ENCODE measurements at regions not wholly inside any gene's neighbourhood (a gene's known extent, or its start where the extent isn't known, plus 50 kb on each side); places are given as distances from the start of the nearest gene placed in this dataset.

DNA sequence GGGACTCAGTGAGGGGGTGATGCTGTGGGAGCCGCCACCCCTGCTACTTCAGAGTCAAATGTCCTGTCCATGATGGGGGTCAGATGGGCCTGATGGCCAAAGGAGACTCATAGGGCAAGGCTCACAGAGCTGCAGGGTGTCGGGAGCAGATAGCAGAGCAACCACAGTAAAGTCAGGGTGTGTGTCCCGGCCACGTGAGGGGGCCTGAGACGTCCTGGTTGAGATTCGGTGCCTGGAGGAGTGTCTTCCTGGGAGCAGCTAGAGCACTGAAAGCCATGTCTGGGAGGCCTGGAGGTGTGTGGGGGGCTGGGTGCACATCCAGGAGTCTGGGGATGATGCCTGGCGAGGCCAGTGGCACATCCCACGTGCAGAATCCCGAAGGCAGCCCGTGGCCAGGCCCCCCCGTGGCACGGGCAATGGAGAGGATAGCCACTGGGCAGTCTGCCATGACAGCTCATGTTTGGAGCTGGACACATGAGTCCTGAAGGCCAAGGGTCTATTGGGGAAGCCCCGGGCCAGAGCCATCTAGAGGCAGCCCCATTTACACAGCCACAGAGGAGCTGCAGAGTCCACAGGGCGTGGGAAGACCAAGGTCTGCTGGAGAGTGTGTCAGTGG, 308.0 kb upstream of the SFSWAP start:
- Histone ChIP-seq H3K79me2 (ENCODE audit: control insufficient read depth, insufficient read depth, low read length) (no peaks in the 10 kb centered on the region), H3K36me3 (ENCODE audit: control insufficient read depth, insufficient read depth, low read length) (no peaks in the 10 kb centered on the region), H3K4me1 (replicated peaks in 1 of 2; ENCODE audit: control insufficient read depth in 2 of 2, insufficient read depth in 2 of 2, low read length in 2 of 2) (peaks cover 15 to 16% of the 10 kb centered on the region in 2 experiments; a peak in 4 of 5 replicates), H4K20me1 (replicated peaks; ENCODE audit: control insufficient read depth, insufficient read depth, low read length) (no peaks in the 10 kb centered on the region; the same call in 1 of the 2 replicates), H3K9me3 (replicated peaks; ENCODE audit: control insufficient read depth, insufficient read depth, low read depth, low read length) (0 out of 2 replicates have a peak, but pooled peaks cover 2% of the 10 kb centered on the region), H3K27me3 (ENCODE audit: control insufficient read depth in 2 of 2, insufficient read depth in 2 of 2, low read length in 2 of 2) (peaks cover 0 to 4% of the 10 kb centered on the region in 2 experiments; a peak in 1 of 5 replicates), H3K4me3 (no peak overlapping the region), H3K27ac (ENCODE audit: extremely low read depth, low read depth, low read length) (no peak overlapping the region), H3K4me2 (ENCODE audit: insufficient read depth, low read length) (no peak overlapping the region), H3K9ac (ENCODE audit: insufficient read depth in 1 of 2, low read depth in 2 of 2, low read length in 2 of 2) (peak overlapping the region in 1 of 2 experiments; percentile 14; a peak in 1 of 4 replicates), H2AFZ (ENCODE audit: low read depth, low read length) (no peak overlapping the region), H3K9me1 (ENCODE audit: control insufficient read depth, insufficient read depth, low read length) (no peaks in the 10 kb centered on the region)
- ATAC-seq (peak; percentile 33), DNase-seq (ENCODE audit: extremely low read depth in 1 of 4, low spot score in 3 of 4) (no peak), FAIRE-seq (no peak)
- intact Hi-C loops (cut with micrococcal nuclease) (no loop called here), in situ Hi-C loops (cut with MboI) (no loop called here)
- ChIA-PET POLR2A (no interaction called here), CTCF (ENCODE audit: low intra/inter-chr PET ratio) (no interaction called here)
- no TSS peak for BruUV-seq (replicated peaks)
- 5% methylated on average over 7 of the region's 14 CpGs for WGBS (ENCODE audit: insufficient coverage, low coverage, missing lambda C conversion rate)
- TF ChIP-seq BHLHE40 (IDR thresholded peaks at IDR 0.05; ENCODE audit: low read length) (peak; percentile 15; the same call in 1 of the 2 replicates), PTTG1 (tag; IDR thresholded peaks at IDR 0.05; ENCODE audit: low read depth) (no peak)
- TF ChIP-seq, protein P1, sequence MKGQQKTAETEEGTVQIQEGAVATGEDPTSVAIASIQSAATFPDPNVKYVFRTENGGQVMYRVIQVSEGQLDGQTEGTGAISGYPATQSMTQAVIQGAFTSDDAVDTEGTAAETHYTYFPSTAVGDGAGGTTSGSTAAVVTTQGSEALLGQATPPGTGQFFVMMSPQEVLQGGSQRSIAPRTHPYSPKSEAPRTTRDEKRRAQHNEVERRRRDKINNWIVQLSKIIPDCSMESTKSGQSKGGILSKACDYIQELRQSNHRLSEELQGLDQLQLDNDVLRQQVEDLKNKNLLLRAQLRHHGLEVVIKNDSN (CRISPR knock-in tag; IDR thresholded peaks at IDR 0.05), result peak; percentile 52; the same call in 1 of the 2 replicates

DNA sequence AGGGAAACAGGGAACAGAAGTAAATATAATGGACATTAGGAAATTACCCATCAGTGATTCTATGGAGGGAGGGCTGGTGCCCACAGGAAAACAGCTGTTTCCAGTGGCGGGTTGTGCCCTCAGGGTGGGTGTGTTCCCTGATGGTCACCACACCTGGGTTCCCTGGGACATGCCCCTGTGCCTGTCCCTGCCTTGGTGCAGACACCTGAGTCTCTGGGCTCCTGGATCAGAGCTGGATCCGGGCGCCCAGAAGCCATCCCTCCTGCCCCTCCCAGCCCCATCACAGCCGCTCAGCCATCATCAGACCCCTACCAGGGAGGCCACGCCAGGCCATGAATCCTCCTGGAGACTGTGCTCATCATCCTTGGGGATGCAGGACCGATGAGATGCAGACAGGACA, 307.2 kb upstream of the SFSWAP start:
- FAIRE-seq, result no peak
- Histone ChIP-seq H3K36me3 (ENCODE audit: control insufficient read depth, insufficient read depth, low read length) (no peaks in the 10 kb centered on the region), H3K9ac (ENCODE audit: insufficient read depth in 1 of 2, low read depth in 2 of 2, low read length in 2 of 2) (no peak overlapping the region), H2AFZ (ENCODE audit: low read depth, low read length) (no peak overlapping the region), H3K9me3 (replicated peaks; ENCODE audit: control insufficient read depth, insufficient read depth, low read depth, low read length) (0 out of 2 replicates have a peak, but pooled peaks cover 2% of the 10 kb centered on the region), H3K9me1 (ENCODE audit: control insufficient read depth, insufficient read depth, low read length) (no peaks in the 10 kb centered on the region), H3K27me3 (ENCODE audit: control insufficient read depth in 2 of 2, insufficient read depth in 2 of 2, low read length in 2 of 2) (peaks cover 0 to 4% of the 10 kb centered on the region in 2 experiments; a peak in 1 of 5 replicates), H4K20me1 (replicated peaks; ENCODE audit: control insufficient read depth, insufficient read depth, low read length) (no peaks in the 10 kb centered on the region; the same call in 1 of the 2 replicates), H3K4me1 (replicated peaks in 1 of 2; ENCODE audit: control insufficient read depth in 2 of 2, insufficient read depth in 2 of 2, low read length in 2 of 2) (peaks cover 16% of the 10 kb centered on the region in 2 experiments; a peak in 4 of 5 replicates), H3K4me3 (no peak overlapping the region), H3K27ac (ENCODE audit: extremely low read depth, low read depth, low read length) (no peak overlapping the region), H3K79me2 (ENCODE audit: control insufficient read depth, insufficient read depth, low read length) (no peaks in the 10 kb centered on the region), H3K4me2 (ENCODE audit: insufficient read depth, low read length) (no peak overlapping the region)
- DNase-seq (ENCODE audit: extremely low read depth in 1 of 4, low spot score in 3 of 4), result no peak
- no TSS peak for BruUV-seq (replicated peaks)
- POLR2A ChIA-PET, result no interaction called here
- intact Hi-C loops (cut with micrococcal nuclease), result no loop called here
- WGBS (ENCODE audit: insufficient coverage, low coverage, missing lambda C conversion rate), result 0% methylated on average over 4 of the region's 6 CpGs
- in situ Hi-C loops (cut with MboI), result no loop called here
- CTCF ChIA-PET (ENCODE audit: low intra/inter-chr PET ratio), result no interaction called here
- no peak for ATAC-seq
- TF ChIP-seq PHB2 (IDR thresholded peaks at IDR 0.05; ENCODE audit: low read depth) (no peak), CHD2 (IDR thresholded peaks at IDR 0.05; ENCODE audit: low read depth, low read length) (no peak), ZNF785 (CRISPR knock-in tag; IDR thresholded peaks at IDR 0.05) (no peak), EGR1 (conservative IDR thresholded peaks at IDR 0.05) (no peak), ARNT (IDR thresholded peaks at IDR 0.05) (no peak), ZNF274 (IDR thresholded peaks at IDR 0.05; ENCODE audit: borderline replicate concordance, low read depth, low read length) (no peak), ZNF3 (CRISPR knock-in tag; IDR thresholded peaks at IDR 0.05) (no peak), MEIS2 (IDR thresholded peaks at IDR 0.05; ENCODE audit: partially characterized antibody) (no peak), MBD2 (IDR thresholded peaks at IDR 0.05; ENCODE audit: borderline replicate concordance, low read depth) (no peak), NBN (IDR thresholded peaks at IDR 0.05; ENCODE audit: low read depth) (no peak)
- TF ChIP-seq, protein P2, sequence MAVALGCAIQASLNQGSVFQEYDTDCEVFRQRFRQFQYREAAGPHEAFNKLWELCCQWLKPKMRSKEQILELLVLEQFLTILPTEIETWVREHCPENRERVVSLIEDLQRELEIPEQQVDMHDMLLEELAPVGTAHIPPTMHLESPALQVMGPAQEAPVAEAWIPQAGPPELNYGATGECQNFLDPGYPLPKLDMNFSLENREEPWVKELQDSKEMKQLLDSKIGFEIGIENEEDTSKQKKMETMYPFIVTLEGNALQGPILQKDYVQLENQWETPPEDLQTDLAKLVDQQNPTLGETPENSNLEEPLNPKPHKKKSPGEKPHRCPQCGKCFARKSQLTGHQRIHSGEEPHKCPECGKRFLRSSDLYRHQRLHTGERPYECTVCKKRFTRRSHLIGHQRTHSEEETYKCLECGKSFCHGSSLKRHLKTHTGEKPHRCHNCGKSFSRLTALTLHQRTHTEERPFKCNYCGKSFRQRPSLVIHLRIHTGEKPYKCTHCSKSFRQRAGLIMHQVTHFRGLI (CRISPR knock-in tag; IDR thresholded peaks at IDR 0.05), result no peak
- TF ChIP-seq, protein P3, sequence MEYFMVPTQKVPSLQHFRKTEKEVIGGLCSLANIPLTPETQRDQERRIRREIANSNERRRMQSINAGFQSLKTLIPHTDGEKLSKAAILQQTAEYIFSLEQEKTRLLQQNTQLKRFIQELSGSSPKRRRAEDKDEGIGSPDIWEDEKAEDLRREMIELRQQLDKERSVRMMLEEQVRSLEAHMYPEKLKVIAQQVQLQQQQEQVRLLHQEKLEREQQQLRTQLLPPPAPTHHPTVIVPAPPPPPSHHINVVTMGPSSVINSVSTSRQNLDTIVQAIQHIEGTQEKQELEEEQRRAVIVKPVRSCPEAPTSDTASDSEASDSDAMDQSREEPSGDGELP (CRISPR knock-in tag; IDR thresholded peaks at IDR 0.05; ENCODE audit: borderline replicate concordance), result no peak
